ENCODE measurements at regions not wholly inside any gene's neighbourhood (a gene's known extent, or its start where the extent isn't known, plus 50 kb on each side); places are given as distances from the start of the nearest gene placed in this dataset.

DNA sequence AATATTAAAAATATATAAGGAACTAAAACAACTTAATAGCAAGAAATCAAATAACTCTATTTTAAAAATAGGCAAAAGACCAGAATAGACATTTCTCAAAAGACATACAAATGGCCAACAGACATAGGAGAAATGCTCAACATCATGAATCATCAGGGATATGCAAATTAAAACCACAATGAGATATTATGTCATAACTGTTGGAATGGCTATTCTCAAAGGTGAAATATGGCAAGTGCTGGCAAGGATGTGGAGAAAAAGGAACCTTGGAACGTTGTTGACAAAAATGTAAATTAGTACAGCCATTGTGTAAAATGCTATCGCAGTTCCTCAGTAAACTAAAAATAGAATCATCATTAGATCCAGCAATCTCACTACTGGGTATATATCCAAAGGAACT lies 468.5 kb downstream of the NFIB start:
- H3K36me3 ChIP-seq, result no peaks in the 10 kb centered on the region
- TF ChIP-seq, protein P1, sequence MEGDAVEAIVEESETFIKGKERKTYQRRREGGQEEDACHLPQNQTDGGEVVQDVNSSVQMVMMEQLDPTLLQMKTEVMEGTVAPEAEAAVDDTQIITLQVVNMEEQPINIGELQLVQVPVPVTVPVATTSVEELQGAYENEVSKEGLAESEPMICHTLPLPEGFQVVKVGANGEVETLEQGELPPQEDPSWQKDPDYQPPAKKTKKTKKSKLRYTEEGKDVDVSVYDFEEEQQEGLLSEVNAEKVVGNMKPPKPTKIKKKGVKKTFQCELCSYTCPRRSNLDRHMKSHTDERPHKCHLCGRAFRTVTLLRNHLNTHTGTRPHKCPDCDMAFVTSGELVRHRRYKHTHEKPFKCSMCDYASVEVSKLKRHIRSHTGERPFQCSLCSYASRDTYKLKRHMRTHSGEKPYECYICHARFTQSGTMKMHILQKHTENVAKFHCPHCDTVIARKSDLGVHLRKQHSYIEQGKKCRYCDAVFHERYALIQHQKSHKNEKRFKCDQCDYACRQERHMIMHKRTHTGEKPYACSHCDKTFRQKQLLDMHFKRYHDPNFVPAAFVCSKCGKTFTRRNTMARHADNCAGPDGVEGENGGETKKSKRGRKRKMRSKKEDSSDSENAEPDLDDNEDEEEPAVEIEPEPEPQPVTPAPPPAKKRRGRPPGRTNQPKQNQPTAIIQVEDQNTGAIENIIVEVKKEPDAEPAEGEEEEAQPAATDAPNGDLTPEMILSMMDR (IDR thresholded peaks at IDR 0.05), result no peak
- TF ChIP-seq POLR2A (IDR thresholded peaks at IDR 0.05) (no peak), EP300 (IDR thresholded peaks at IDR 0.05) (no peak)
- intact Hi-C loops (cut with DNase I), result no loop called here
- no peak for DNase-seq
- H3K9me3 ChIP-seq, result no peaks in the 10 kb centered on the region
- no peak overlapping the region for H3K4me3 ChIP-seq
- WGBS, 3 donors, result 39 to 52% (median 44%) methylated on average over 2 of the region's 2 CpGs
- no peaks in the 10 kb centered on the region for H3K27me3 ChIP-seq
- no peak overlapping the region for H3K27ac ChIP-seq
- no peaks in the 10 kb centered on the region for H3K4me1 ChIP-seq (ENCODE audit: insufficient read depth)

GRCh38 chr9:13841746-13842462 lies 472.0 kb downstream of the NFIB start:
- TF ChIP-seq, protein P1 (IDR thresholded peaks at IDR 0.05), result no peak
- TF ChIP-seq POLR2A (IDR thresholded peaks at IDR 0.05), result no peak
- DNase-seq, result no peak
- no peaks in the 10 kb centered on the region for H3K4me1 ChIP-seq (ENCODE audit: insufficient read depth)
- H3K36me3 ChIP-seq, result no peaks in the 10 kb centered on the region
- intact Hi-C loops (cut with DNase I), result no loop called here
- WGBS, 3 donors, result 47 to 53% (median 48%) methylated on average over 7 of the region's 7 CpGs
- no peak overlapping the region for H3K4me3 ChIP-seq
- no peak overlapping the region for H3K27ac ChIP-seq
- H3K9me3 ChIP-seq, result no peaks in the 10 kb centered on the region
- H3K27me3 ChIP-seq, result no peaks in the 10 kb centered on the region

DNA sequence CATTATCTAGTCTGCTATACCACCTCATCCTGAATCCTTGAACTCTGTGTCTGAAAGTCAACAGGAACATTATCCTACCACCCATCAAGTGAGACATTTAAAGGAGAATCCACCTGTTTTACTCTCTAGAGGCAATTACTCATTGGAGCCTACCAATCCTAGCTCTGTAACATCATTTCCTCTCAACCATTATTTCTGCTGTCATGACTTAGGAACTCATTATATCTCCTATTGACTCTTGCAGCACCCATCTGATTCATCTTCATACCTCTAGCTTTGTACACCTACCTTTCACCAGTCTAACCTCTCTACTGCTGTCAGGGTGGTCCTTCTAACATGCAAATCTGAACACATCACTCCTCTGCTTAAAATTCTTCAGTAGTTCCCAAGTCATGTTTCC lies 481.5 kb downstream of the NFIB start:
- Histone ChIP-seq H3K36me3 (no peaks in the 10 kb centered on the region), H3K27ac (no peak overlapping the region), H3K27me3 (no peaks in the 10 kb centered on the region), H3K9me3 (peaks cover 0 to 7% of the 10 kb centered on the region in 2 donors), H3K4me3 (no peak overlapping the region), H3K4me1 (ENCODE audit: insufficient read depth) (no peaks in the 10 kb centered on the region)
- no peak for TF ChIP-seq EP300 (IDR thresholded peaks at IDR 0.05)
- TF ChIP-seq POLR2A (IDR thresholded peaks at IDR 0.05), result no peak
- TF ChIP-seq, protein P1 (IDR thresholded peaks at IDR 0.05), result no peak
- no peak for DNase-seq
- intact Hi-C loops (cut with DNase I), result no loop called here

GRCh38 chr9:13823026-13823425 lies 490.9 kb downstream of the NFIB start:
- no peaks in the 10 kb centered on the region for H3K4me1 ChIP-seq (ENCODE audit: insufficient read depth)
- no peak overlapping the region for H3K4me3 ChIP-seq
- no peak overlapping the region for H3K27ac ChIP-seq
- TF ChIP-seq EP300 (IDR thresholded peaks at IDR 0.05) (no peak), POLR2A (IDR thresholded peaks at IDR 0.05) (no peak)
- TF ChIP-seq, protein P1 (IDR thresholded peaks at IDR 0.05), result no peak
- no peak for DNase-seq
- intact Hi-C loops (cut with DNase I), result no loop called here
- no peaks in the 10 kb centered on the region for H3K9me3 ChIP-seq
- H3K27me3 ChIP-seq, result no peaks in the 10 kb centered on the region
- no peaks in the 10 kb centered on the region for H3K36me3 ChIP-seq
